ENCODE measurements at regions not wholly inside any gene's neighbourhood (a gene's known extent, or its start where the extent isn't known, plus 50 kb on each side); places are given as distances from the start of the nearest gene placed in this dataset.
"Not testable (repeated sequence)": the region's sequence is repeated elsewhere in the genome, so short reads cannot be mapped to it uniquely, and the experiment has no call there.

DNA sequence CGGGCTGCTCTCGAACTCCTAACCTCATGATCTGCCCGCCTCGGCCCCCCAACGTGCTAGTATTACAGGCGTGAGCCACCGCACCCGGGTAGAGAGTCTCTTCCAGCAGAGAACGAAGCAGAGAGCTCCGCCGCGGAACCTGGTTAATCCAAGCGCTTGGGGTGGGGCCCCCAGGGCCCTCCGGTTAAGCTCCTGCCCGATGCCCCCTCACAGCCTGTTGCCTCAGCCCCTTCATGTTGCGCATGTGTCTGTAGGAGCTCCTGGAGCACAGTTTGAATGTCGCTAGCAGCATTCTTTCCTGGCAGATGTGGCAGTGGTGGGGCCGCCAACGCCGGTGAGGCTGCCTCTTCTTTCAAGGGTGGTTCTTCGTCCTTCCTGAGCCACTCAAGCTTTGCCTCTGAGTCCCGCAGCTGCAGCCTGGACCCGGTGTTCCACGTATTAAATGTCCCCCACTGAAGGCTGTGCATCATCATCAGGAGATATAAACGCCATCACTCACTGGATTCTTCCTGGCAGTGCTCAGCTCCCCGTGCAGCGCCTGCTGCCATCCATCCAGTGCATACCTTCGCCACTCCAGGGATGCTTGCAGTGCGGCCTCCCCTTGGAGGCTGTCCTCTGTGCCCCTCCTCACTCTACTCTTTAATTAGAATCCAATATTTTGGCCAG lies 1919.3 kb downstream of the PCDH9 start:
- H3K4me3 ChIP-seq, result no peak overlapping the region
- intact Hi-C loops (cut with DNase I), result no loop called here
- peaks cover 3% of the 10 kb centered on the region for H3K9me3 ChIP-seq
- no peaks in the 10 kb centered on the region for H3K27me3 ChIP-seq (ENCODE audit: low read depth)
- H3K4me1 ChIP-seq, result no peaks in the 10 kb centered on the region
- no peak overlapping the region for H3K27ac ChIP-seq
- DNase-seq (no peak), ATAC-seq (no peak)
- no peaks in the 10 kb centered on the region for H3K36me3 ChIP-seq
- TF ChIP-seq, protein P1, sequence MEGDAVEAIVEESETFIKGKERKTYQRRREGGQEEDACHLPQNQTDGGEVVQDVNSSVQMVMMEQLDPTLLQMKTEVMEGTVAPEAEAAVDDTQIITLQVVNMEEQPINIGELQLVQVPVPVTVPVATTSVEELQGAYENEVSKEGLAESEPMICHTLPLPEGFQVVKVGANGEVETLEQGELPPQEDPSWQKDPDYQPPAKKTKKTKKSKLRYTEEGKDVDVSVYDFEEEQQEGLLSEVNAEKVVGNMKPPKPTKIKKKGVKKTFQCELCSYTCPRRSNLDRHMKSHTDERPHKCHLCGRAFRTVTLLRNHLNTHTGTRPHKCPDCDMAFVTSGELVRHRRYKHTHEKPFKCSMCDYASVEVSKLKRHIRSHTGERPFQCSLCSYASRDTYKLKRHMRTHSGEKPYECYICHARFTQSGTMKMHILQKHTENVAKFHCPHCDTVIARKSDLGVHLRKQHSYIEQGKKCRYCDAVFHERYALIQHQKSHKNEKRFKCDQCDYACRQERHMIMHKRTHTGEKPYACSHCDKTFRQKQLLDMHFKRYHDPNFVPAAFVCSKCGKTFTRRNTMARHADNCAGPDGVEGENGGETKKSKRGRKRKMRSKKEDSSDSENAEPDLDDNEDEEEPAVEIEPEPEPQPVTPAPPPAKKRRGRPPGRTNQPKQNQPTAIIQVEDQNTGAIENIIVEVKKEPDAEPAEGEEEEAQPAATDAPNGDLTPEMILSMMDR (IDR thresholded peaks at IDR 0.05), result no peak

DNA sequence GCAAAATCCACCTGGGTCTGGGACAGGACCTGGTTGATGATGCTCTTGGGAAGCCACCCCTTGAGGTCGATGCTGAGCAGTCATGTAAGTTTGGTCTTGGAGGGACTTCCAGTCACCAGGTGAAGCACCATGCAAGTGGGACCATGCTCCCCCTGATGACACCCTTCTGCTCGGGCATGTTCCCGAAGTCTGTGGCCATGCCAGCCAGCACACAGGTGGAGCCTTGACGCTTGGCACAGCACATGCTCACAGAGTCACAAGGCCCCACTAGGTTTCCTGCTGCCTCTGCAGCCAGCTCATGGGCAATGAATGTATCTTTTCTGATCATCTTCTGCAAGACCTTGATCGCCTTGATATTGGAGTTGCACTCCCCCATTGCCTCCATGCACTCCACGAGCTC lies 1920.2 kb downstream of the PCDH9 start:
- H3K36me3 ChIP-seq, result no peaks in the 10 kb centered on the region
- TF ChIP-seq, protein P1 (IDR thresholded peaks at IDR 0.05), result no peak
- DNase-seq, result no peak
- H3K27me3 ChIP-seq (ENCODE audit: low read depth), result no peaks in the 10 kb centered on the region
- no peak overlapping the region for H3K27ac ChIP-seq
- H3K4me3 ChIP-seq, result no peak overlapping the region
- H3K9me3 ChIP-seq, result peaks cover 3% of the 10 kb centered on the region
- ATAC-seq, result no peak
- no peaks in the 10 kb centered on the region for H3K4me1 ChIP-seq
- intact Hi-C loops (cut with DNase I), result no loop called here

DNA sequence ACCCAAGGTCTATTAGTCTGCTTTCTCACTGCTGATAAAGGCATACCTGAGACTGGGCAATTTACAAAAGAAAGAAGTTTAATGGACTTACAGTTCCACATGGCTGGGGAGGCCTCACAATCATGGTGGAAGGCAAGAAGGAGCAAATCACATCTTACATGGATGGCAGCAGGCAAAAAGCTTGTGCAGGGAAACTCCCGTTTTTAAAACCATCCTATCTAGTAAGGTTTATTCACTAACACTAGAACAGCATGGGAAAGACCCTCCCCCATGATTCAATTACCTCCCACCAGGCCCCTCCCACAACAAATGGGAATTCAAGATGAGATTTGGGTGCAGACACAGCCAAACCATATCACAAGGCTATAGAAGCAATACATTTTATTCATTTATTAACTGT lies 1921.4 kb downstream of the PCDH9 start:
- ATAC-seq; H3K27ac ChIP-seq; H3K4me3 ChIP-seq; intact Hi-C loops (cut with DNase I); H3K9me3 ChIP-seq; H3K27me3 ChIP-seq (ENCODE audit: low read depth); H3K36me3 ChIP-seq; DNase-seq; H3K4me1 ChIP-seq: not testable (repeated sequence)

DNA sequence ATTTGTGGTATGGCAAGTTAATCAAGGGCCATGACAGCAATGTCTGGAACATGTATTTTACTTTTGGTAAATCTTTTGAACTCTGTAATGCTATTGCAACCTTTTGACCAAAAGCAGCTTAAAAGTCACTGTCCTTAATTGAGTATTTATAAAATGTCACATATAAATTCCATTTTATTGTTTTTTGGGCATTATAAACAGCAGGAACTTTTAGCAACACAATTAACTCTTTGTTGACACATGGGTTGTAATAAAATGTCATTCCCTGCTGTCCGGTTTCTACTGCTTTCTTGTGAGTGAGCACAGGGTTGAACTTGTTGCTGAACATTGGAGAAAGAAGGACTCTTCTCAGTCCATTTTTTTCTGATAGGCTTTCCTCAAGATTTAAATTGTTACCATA lies 1923.1 kb downstream of the PCDH9 start:
- H3K9me3 ChIP-seq, result no peaks in the 10 kb centered on the region
- H3K27ac ChIP-seq, result no peak overlapping the region
- TF ChIP-seq, protein P1 (IDR thresholded peaks at IDR 0.05), result no peak
- intact Hi-C loops (cut with DNase I), result no loop called here
- H3K4me1 ChIP-seq, result no peaks in the 10 kb centered on the region
- DNase-seq (no peak), ATAC-seq (no peak)
- H3K36me3 ChIP-seq, result no peaks in the 10 kb centered on the region
- no peaks in the 10 kb centered on the region for H3K27me3 ChIP-seq (ENCODE audit: low read depth)
- H3K4me3 ChIP-seq, result no peak overlapping the region

DNA sequence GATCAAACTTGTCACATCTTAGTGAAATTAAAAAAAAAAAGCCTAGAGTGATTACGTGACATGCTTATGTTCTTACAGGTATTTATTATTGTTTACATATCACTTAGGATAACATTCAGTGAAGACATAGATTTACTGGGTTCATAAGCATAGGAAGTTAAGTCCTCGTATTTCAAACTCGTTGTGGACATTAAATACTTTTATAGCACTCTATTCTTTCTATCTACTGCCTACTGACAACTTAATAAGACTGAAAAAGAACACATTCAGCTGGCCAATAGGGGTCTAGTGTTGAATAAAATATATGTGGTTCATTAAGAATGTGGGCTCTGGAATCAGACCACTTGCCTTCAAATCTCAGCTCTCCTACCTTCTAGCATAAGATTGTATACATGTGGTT lies 1927.4 kb downstream of the PCDH9 start:
- Histone ChIP-seq H3K36me3 (no peaks in the 10 kb centered on the region), H3K9me3 (no peaks in the 10 kb centered on the region), H3K27ac (no peak overlapping the region), H3K27me3 (ENCODE audit: low read depth) (no peaks in the 10 kb centered on the region), H3K4me3 (no peak overlapping the region), H3K4me1 (no peaks in the 10 kb centered on the region)
- ATAC-seq, result no peak
- intact Hi-C loops (cut with DNase I), result no loop called here
- TF ChIP-seq, protein P1 (IDR thresholded peaks at IDR 0.05), result no peak
- DNase-seq, result no peak

DNA sequence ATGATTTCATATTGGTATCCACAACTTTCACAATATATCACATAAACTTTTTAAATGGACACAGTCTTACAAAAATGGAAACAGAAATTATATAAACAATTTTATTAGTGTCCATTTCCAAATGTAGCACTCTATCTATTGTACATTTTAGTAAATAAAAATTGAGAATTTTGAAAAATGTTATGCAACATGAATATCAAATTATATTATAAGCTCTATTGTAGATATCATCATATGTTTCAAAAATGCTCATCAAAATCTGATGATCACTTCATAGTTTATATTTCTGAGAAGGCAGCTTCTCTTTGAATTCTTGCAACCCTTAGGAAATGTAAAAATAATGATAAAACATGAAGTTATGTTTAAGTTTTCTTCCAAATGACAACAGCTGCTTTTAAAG lies 1928.6 kb downstream of the PCDH9 start:
- TF ChIP-seq, protein P1 (IDR thresholded peaks at IDR 0.05), result no peak

More for the DNA sequence above, 1928.6 kb downstream of the PCDH9 start:
- H3K9me3 ChIP-seq, result no peaks in the 10 kb centered on the region
- ATAC-seq (no peak), DNase-seq (no peak)
- H3K36me3 ChIP-seq, result no peaks in the 10 kb centered on the region
- intact Hi-C loops (cut with DNase I), result no loop called here
- no peaks in the 10 kb centered on the region for H3K4me1 ChIP-seq
- H3K27ac ChIP-seq, result no peak overlapping the region
- no peaks in the 10 kb centered on the region for H3K27me3 ChIP-seq (ENCODE audit: low read depth)
- H3K4me3 ChIP-seq, result no peak overlapping the region

Measured in lower lobe of right lung (tissue), 2 donors.